ENCODE measurements at regions not wholly inside any gene's neighbourhood (a gene's known extent, or its start where the extent isn't known, plus 50 kb on each side); places are given as distances from the start of the nearest gene placed in this dataset.

DNA sequence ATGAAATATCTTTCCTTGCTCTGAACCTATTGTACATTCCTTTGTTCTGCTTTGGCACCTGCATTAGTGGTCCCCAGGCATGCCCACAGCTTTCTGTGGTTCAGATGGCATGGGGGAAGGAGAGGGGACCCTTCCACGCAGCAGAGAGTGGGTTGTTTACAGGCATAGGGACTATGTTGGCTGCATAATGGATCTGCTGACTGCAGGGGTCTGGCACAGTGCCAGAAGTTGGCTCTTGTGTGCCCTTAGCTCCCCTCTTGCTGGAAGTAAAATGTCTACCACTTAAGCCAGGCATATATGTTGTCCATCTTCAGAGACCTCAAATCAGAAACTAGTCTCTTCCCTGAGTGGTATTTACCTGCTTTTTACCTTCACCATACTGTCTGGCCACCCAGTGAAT lies 651.9 kb upstream of the PCDH7 start:
- TF ChIP-seq, protein P1, sequence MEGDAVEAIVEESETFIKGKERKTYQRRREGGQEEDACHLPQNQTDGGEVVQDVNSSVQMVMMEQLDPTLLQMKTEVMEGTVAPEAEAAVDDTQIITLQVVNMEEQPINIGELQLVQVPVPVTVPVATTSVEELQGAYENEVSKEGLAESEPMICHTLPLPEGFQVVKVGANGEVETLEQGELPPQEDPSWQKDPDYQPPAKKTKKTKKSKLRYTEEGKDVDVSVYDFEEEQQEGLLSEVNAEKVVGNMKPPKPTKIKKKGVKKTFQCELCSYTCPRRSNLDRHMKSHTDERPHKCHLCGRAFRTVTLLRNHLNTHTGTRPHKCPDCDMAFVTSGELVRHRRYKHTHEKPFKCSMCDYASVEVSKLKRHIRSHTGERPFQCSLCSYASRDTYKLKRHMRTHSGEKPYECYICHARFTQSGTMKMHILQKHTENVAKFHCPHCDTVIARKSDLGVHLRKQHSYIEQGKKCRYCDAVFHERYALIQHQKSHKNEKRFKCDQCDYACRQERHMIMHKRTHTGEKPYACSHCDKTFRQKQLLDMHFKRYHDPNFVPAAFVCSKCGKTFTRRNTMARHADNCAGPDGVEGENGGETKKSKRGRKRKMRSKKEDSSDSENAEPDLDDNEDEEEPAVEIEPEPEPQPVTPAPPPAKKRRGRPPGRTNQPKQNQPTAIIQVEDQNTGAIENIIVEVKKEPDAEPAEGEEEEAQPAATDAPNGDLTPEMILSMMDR (IDR thresholded peaks at IDR 0.05; ENCODE audit: poor library complexity), result no peak
- TF ChIP-seq EZH2phosphoT487 (IDR thresholded peaks at IDR 0.05; ENCODE audit: low read depth, severe bottlenecking, unreplicated experiment) (no peak), EZH2 (IDR thresholded peaks at IDR 0.05; ENCODE audit: borderline replicate concordance) (no peak)

Measured in hepatocyte (in vitro differentiated cells).